ENCODE measurements at regions not wholly inside any gene's neighbourhood (a gene's known extent, or its start where the extent isn't known, plus 50 kb on each side); places are given as distances from the start of the nearest gene placed in this dataset.
A peak's percentile ranks its signal among the peaks of the same experiment; 100 is the strongest.

GRCh38 chrX:107502316-107502715 is 52.9 kb downstream of the FRMPD3 start:
- intact Hi-C loops (cut with micrococcal nuclease) = no loop called here
- H3K4me1 Mint-ChIP-seq (ENCODE audit: low read depth) = peaks cover 2% of the 10 kb centered on the region
- H3K27me3 Mint-ChIP-seq = peaks cover 10% of the 10 kb centered on the region
- no peaks in the 10 kb centered on the region for H3K9me3 Mint-ChIP-seq
- DNase-seq = no peak
- no peak overlapping the region for H3K27ac Mint-ChIP-seq
- ChIA-PET POLR2A (no interaction called here), CTCF (no interaction called here)
- no peaks in the 10 kb centered on the region for H3K36me3 Mint-ChIP-seq
- no peak overlapping the region for H3K4me3 Mint-ChIP-seq

DNA sequence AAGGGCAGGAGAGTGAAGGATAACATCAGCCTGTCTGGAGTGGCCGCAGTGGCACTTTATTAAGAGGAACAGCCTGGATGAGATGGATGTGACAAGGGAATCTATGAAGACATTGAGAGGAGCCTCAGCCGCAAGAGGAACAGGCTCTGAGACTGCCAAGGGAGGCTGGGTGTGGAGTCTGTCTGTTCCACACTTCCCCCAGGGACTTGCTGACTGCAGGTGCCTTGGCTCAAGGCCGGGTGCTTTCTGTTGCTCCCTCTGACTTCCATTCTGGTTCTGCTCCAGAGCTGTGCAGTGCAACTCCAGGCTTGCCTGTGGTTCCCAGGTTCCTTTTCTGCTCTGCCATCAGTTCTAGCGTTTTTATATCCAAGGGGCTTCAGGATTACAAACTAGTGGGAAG is 54.6 kb downstream of the FRMPD3 start:
- DNase-seq = no peak
- H3K9me3 Mint-ChIP-seq = no peaks in the 10 kb centered on the region
- H3K27me3 Mint-ChIP-seq = peaks cover 18% of the 10 kb centered on the region
- ChIA-PET POLR2A (no interaction called here), CTCF (no interaction called here)
- H3K27ac Mint-ChIP-seq = no peak overlapping the region
- no peak overlapping the region for H3K4me3 Mint-ChIP-seq
- intact Hi-C loops (cut with micrococcal nuclease) = no loop called here
- no peaks in the 10 kb centered on the region for H3K36me3 Mint-ChIP-seq
- H3K4me1 Mint-ChIP-seq (ENCODE audit: low read depth) = peaks cover 2% of the 10 kb centered on the region

DNA sequence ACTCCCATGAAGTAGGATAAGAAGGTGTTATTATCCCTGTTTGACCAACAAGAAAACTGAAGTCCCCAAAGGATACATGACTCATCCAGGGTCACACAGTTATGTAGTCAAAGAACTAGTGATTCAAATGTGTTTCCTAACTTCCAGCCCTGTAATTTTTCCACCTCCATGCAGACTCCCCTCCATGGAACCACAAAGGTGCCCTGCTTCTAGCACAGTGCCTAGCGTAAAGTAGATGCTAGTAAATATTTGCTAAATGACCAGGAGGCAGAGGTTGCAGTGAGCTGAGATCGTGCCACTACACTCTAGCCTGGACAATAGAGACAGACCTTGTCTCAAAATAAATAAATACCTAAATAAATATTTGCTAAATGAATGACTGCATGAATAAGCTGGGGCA is 55.8 kb downstream of the FRMPD3 start:
- CTCF ChIA-PET = no interaction called here
- DNase-seq = no peak
- no peaks in the 10 kb centered on the region for H3K36me3 Mint-ChIP-seq
- no peak overlapping the region for H3K27ac Mint-ChIP-seq
- H3K4me1 Mint-ChIP-seq (ENCODE audit: low read depth) = peaks cover 2% of the 10 kb centered on the region
- POLR2A ChIA-PET = no interaction called here
- H3K27me3 Mint-ChIP-seq = peaks cover 21% of the 10 kb centered on the region
- H3K4me3 Mint-ChIP-seq = no peak overlapping the region
- intact Hi-C loops (cut with micrococcal nuclease) = no loop called here
- H3K9me3 Mint-ChIP-seq = peaks cover 2% of the 10 kb centered on the region

GRCh38 chrX:107506596-107507031 is 57.2 kb downstream of the FRMPD3 start:
- Mint-ChIP-seq H3K4me3 (no peak overlapping the region), H3K27me3 (peaks cover 21% of the 10 kb centered on the region)
- CTCF ChIA-PET = no interaction called here

GRCh38 chrX:107507093-107507743 is 57.8 kb downstream of the FRMPD3 start:
- ChIA-PET CTCF (no interaction called here), POLR2A (no interaction called here)
- H3K27me3 Mint-ChIP-seq = peaks cover 23% of the 10 kb centered on the region

More at GRCh38 chrX:107506596-107507031, 57.2 kb downstream of the FRMPD3 start:
- H3K36me3 Mint-ChIP-seq = no peaks in the 10 kb centered on the region
- H3K27ac Mint-ChIP-seq = no peak overlapping the region
- no peak for DNase-seq
- POLR2A ChIA-PET = no interaction called here
- H3K4me1 Mint-ChIP-seq (ENCODE audit: low read depth) = peaks cover 2% of the 10 kb centered on the region
- intact Hi-C loops (cut with micrococcal nuclease) = no loop called here
- H3K9me3 Mint-ChIP-seq = peaks cover 2% of the 10 kb centered on the region

DNA sequence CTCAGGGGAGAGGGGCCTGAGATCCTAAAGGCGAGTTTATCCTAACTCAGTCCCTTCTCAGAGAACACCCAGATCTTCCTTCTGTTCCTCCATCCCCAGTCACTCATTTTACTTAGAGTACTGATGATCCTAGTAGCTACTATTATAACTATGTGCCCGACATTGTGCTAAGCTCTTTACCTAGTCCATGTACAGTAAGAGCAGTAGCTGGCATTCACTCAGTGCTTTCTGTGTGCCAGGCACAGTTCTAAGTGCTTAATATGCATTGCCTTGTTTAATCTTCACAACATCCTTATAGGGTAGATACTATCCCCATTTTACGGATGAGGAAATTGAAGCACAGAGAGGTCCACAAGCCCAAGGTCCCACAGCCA is 58.3 kb downstream of the FRMPD3 start:
- H3K9me3 Mint-ChIP-seq = peaks cover 2% of the 10 kb centered on the region
- H3K36me3 Mint-ChIP-seq = no peaks in the 10 kb centered on the region
- no peak overlapping the region for H3K4me3 Mint-ChIP-seq
- H3K27ac Mint-ChIP-seq = no peak overlapping the region
- no peak for DNase-seq
- H3K27me3 Mint-ChIP-seq = peaks cover 23% of the 10 kb centered on the region
- CTCF ChIA-PET = no interaction called here
- H3K4me1 Mint-ChIP-seq (ENCODE audit: low read depth) = peaks cover 2% of the 10 kb centered on the region
- POLR2A ChIA-PET = no interaction called here
- intact Hi-C loops (cut with micrococcal nuclease) = no loop called here

More at GRCh38 chrX:107507093-107507743, 57.8 kb downstream of the FRMPD3 start:
- Mint-ChIP-seq H3K27ac (no peak overlapping the region), H3K4me1 (ENCODE audit: low read depth) (peaks cover 2% of the 10 kb centered on the region), H3K36me3 (no peaks in the 10 kb centered on the region), H3K9me3 (peaks cover 2% of the 10 kb centered on the region), H3K4me3 (peak overlapping the region; percentile 16)
- no peak for DNase-seq
- intact Hi-C loops (cut with micrococcal nuclease) = no loop called here

DNA sequence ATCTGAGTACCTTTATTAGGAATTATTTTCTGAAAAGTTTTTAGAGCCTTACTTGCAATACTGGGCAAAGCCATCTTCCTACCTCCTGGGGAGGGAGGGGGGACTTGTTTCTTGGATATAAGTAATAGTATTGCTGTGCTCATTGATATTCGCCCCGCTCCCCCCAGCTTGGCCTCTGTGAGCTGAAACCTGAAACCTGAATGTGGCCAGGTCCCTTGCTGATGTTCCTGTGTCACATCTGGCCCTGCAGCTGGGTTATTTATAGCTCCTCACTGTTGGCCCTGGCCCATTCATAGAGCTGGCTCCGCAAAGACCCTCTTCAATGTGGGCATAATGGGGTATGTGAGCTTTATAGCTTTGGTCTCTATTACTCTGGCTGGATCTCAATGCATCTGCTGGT is 59.5 kb downstream of the FRMPD3 start:
- POLR2A ChIA-PET = no interaction called here
- Mint-ChIP-seq H3K9me3 (peaks cover 2% of the 10 kb centered on the region), H3K27ac (no peak overlapping the region), H3K4me3 (no peak overlapping the region), H3K36me3 (no peaks in the 10 kb centered on the region), H3K27me3 (peaks cover 23% of the 10 kb centered on the region), H3K4me1 (ENCODE audit: low read depth) (peaks cover 2% of the 10 kb centered on the region)
- no peak for DNase-seq
- CTCF ChIA-PET = interaction anchor here (0.9 kb wide), 1 partner anchor 70 kb away, joined by 3 read pairs; no protein-coding TSS in a partner anchor
- intact Hi-C loops (cut with micrococcal nuclease) = no loop called here

GRCh38 chrX:107514944-107515343 is 65.5 kb downstream of the FRMPD3 start:
- POLR2A ChIA-PET = no interaction called here
- Mint-ChIP-seq H3K9me3 (no peaks in the 10 kb centered on the region), H3K36me3 (no peaks in the 10 kb centered on the region), H3K27ac (no peak overlapping the region), H3K4me3 (no peak overlapping the region), H3K27me3 (peaks cover 10% of the 10 kb centered on the region), H3K4me1 (ENCODE audit: low read depth) (no peaks in the 10 kb centered on the region)
- DNase-seq = no peak
- CTCF ChIA-PET = no interaction called here
- intact Hi-C loops (cut with micrococcal nuclease) = no loop called here

- ChIA-PET POLR2A (no interaction called here), CTCF (no interaction called here)
- Mint-ChIP-seq H3K9me3 (no peaks in the 10 kb centered on the region), H3K27me3 (peaks cover 4% of the 10 kb centered on the region), H3K4me3 (no peak overlapping the region), H3K27ac (no peak overlapping the region), H3K4me1 (ENCODE audit: low read depth) (no peaks in the 10 kb centered on the region), H3K36me3 (no peaks in the 10 kb centered on the region)
- DNase-seq = no peak
- intact Hi-C loops (cut with micrococcal nuclease) = no loop called here
Observed at GRCh38 chrX:107521877-107522586, 72.6 kb downstream of the FRMPD3 start.

GRCh38 chrX:107522901-107523300 is 73.4 kb downstream of the FRMPD3 start:
- intact Hi-C loops (cut with micrococcal nuclease) = no loop called here
- H3K36me3 Mint-ChIP-seq = no peaks in the 10 kb centered on the region
- ChIA-PET CTCF (no interaction called here), POLR2A (no interaction called here)
- H3K27me3 Mint-ChIP-seq = peaks cover 2% of the 10 kb centered on the region
- no peak overlapping the region for H3K4me3 Mint-ChIP-seq
- no peaks in the 10 kb centered on the region for H3K9me3 Mint-ChIP-seq
- H3K27ac Mint-ChIP-seq = no peak overlapping the region
- H3K4me1 Mint-ChIP-seq (ENCODE audit: low read depth) = no peaks in the 10 kb centered on the region
- DNase-seq = no peak

GRCh38 chrX:107526141-107526540 is 76.7 kb downstream of the FRMPD3 start:
- no peaks in the 10 kb centered on the region for H3K9me3 Mint-ChIP-seq
- intact Hi-C loops (cut with micrococcal nuclease) = no loop called here
- ChIA-PET CTCF (no interaction called here), POLR2A (interaction anchor here (0.7 kb wide), 1 partner anchor 9 kb away, joined by 3 read pairs; no protein-coding TSS in a partner anchor)
- H3K4me1 Mint-ChIP-seq (ENCODE audit: low read depth) = no peaks in the 10 kb centered on the region
- DNase-seq = no peak
- no peak overlapping the region for H3K27ac Mint-ChIP-seq
- no peak overlapping the region for H3K4me3 Mint-ChIP-seq
- H3K36me3 Mint-ChIP-seq = no peaks in the 10 kb centered on the region
- peaks cover 2% of the 10 kb centered on the region for H3K27me3 Mint-ChIP-seq

- ChIA-PET CTCF (no interaction called here), POLR2A (no interaction called here)
- Mint-ChIP-seq H3K36me3 (no peaks in the 10 kb centered on the region), H3K4me3 (no peak overlapping the region), H3K4me1 (ENCODE audit: low read depth) (no peaks in the 10 kb centered on the region), H3K27ac (no peak overlapping the region), H3K27me3 (peaks cover 8% of the 10 kb centered on the region), H3K9me3 (no peaks in the 10 kb centered on the region)
- DNase-seq = no peak
- intact Hi-C loops (cut with micrococcal nuclease) = loop anchor here (10.0 kb wide), 1 partner anchor 125 kb away; no protein-coding TSS in a partner anchor
Observed at GRCh38 chrX:107530141-107530540, 80.7 kb downstream of the FRMPD3 start.

- Mint-ChIP-seq H3K4me1 (ENCODE audit: low read depth) (no peaks in the 10 kb centered on the region), H3K27ac (no peak overlapping the region), H3K9me3 (no peaks in the 10 kb centered on the region), H3K36me3 (no peaks in the 10 kb centered on the region), H3K4me3 (no peak overlapping the region), H3K27me3 (peaks cover 8% of the 10 kb centered on the region)
- peak; percentile 50 for DNase-seq
- ChIA-PET CTCF (interaction anchor here (0.7 to 5.1 kb wide), 9 partner anchors 10 to 554 kb away, joined by 3 to 24 read pairs (median 3); partner anchors contain the start of genes NCBP2L, PRPS1 and TSC22D3), POLR2A (no interaction called here)
- intact Hi-C loops (cut with micrococcal nuclease) = loop anchor here (1.0 to 10.0 kb wide), 4 partner anchors 91 to 354 kb away; partner anchors contain the start of genes NCBP2L and PRPS1
Observed at GRCh38 chrX:107537815-107538214, 88.4 kb downstream of the FRMPD3 start.

Measured in activated CD4-positive, alpha-beta memory T cell treated with anti-CD3 and anti-CD28 coated beads for 36 hours (primary cell).